LNCaP clone FGC (cell line): ENCODE measurements at regions not wholly inside any gene's neighbourhood (a gene's known extent, or its start where the extent isn't known, plus 50 kb on each side); places are given as distances from the start of the nearest gene placed in this dataset.

ENCODE experiments used
- DNase-seq: peaks from one replicate; pipeline ENCODE4 v3.0.0-alpha.2; 2011; ENCODE audit warnings: low read depth
- H3K4me3 ChIP-seq: 2 replicates; pipeline ENCODE4 v1.5.1; 2011; ENCODE audit warnings: mild to moderate bottlenecking, low read depth, low read length, control low read depth
- TF ChIP-seq, protein P1 (sequence below): IDR thresholded peaks from 2 replicates; pipeline ENCODE4 v1.5.1; 2012; ENCODE audit warnings: mild to moderate bottlenecking; ENCODE audit not compliant: control insufficient read depth, insufficient read depth; ENCODE audit errors: extremely low read depth

- TF ChIP-seq, protein P1, sequence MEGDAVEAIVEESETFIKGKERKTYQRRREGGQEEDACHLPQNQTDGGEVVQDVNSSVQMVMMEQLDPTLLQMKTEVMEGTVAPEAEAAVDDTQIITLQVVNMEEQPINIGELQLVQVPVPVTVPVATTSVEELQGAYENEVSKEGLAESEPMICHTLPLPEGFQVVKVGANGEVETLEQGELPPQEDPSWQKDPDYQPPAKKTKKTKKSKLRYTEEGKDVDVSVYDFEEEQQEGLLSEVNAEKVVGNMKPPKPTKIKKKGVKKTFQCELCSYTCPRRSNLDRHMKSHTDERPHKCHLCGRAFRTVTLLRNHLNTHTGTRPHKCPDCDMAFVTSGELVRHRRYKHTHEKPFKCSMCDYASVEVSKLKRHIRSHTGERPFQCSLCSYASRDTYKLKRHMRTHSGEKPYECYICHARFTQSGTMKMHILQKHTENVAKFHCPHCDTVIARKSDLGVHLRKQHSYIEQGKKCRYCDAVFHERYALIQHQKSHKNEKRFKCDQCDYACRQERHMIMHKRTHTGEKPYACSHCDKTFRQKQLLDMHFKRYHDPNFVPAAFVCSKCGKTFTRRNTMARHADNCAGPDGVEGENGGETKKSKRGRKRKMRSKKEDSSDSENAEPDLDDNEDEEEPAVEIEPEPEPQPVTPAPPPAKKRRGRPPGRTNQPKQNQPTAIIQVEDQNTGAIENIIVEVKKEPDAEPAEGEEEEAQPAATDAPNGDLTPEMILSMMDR: no peak
- no peak overlapping the region for H3K4me3 ChIP-seq
- DNase-seq: no peak
Measured at GRCh38 chr6:8749465-8749864, 314.1 kb upstream of the SLC35B3 start.

DNA sequence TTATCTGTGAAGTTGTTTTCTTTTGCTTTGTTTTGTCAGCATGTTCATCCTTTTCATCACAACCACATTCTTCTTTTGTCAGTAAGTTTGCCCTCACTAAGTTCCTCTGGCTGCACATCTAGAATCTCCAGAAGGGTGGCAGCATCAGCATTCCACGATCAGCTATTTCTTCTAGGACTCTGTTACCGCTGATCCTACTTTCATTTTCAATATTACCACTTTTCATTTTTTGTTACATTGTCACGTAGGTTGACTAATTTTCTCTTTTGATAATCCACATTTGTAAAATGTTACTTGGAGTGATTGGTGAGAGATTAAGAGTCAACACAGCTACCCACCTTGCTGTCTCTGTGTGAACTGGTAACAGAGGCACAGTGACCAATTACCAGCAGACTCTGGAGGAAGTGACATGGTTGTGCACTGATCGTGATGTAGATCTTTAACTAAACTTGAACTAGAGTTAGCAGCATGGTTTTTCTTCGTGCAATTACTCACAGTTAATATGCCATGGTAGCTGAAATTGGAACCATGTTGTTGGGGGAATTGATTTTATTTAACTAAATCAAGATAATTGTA lies 307.9 kb upstream of the SLC35B3 start:
- DNase-seq: no peak
- H3K4me3 ChIP-seq: peak overlapping the region; percentile 26; the same call in 1 of the 2 replicates

GRCh38 chr6:8739454-8739853 lies 304.1 kb upstream of the SLC35B3 start:
- no peak overlapping the region for H3K4me3 ChIP-seq
- DNase-seq: no peak
- TF ChIP-seq, protein P1: no peak

More for the DNA sequence above, 307.9 kb upstream of the SLC35B3 start:
- TF ChIP-seq, protein P1: peak; percentile 47

- H3K4me3 ChIP-seq: no peak overlapping the region
- TF ChIP-seq, protein P1: no peak
- no peak for DNase-seq
Measured at GRCh38 chr6:8738951-8739350, 303.6 kb upstream of the SLC35B3 start.

- TF ChIP-seq, protein P1: no peak
- DNase-seq: no peak
- H3K4me3 ChIP-seq: no peak overlapping the region
Measured at GRCh38 chr6:8736156-8736895, 301.0 kb upstream of the SLC35B3 start.

DNA sequence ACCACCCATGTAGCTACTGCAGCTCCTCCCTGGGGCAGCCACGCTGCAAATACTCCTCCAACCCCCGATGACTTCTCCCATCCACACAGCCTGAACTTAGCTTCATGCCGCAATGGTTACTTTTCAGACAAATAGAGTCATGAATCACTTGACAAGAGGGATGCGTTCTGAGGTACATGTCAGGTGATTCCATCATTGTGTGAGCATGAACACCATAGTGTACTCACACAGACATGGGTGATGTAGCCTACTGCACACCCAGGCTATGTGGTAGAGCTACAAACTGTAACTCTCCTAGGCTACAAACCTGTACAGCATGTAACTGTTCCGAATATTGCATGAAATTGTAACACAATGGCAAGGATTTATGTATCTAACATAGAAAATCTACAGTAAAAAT lies 298.5 kb upstream of the SLC35B3 start:
- TF ChIP-seq, protein P1: no peak
- DNase-seq: no peak
- H3K4me3 ChIP-seq: no peak overlapping the region
